Spinal cord (tissue), 9 donors: ENCODE measurements at regions not wholly inside any gene's neighbourhood (a gene's known extent, or its start where the extent isn't known, plus 50 kb on each side); places are given as distances from the start of the nearest gene placed in this dataset.

Source experiments
- DNase-seq, 6 donors: peaks; one replicate each; pipeline versions ENCODE4 v3.0.0 to v3.0.0-alpha.2; 2013 to 2015; ENCODE audit warnings: low spot score in 6 of 6, low read depth in 4 of 6
- H3K27ac ChIP-seq: one replicate; pipeline ENCODE4 v1.5.1; 2013; ENCODE audit warnings: low read depth, low read length, control low read depth
- H3K27me3 ChIP-seq: one replicate; pipeline ENCODE4 v1.6.1; 2013; ENCODE audit warnings: low read length; ENCODE audit not compliant: control insufficient read depth, insufficient read depth
- H3K36me3 ChIP-seq: one replicate; pipeline ENCODE4 v1.6.1; 2013; ENCODE audit warnings: low read length; ENCODE audit not compliant: control insufficient read depth, insufficient read depth
- H3K4me1 ChIP-seq: one replicate; pipeline ENCODE4 v1.6.1; 2013; ENCODE audit warnings: low read length; ENCODE audit not compliant: control insufficient read depth, insufficient read depth
- H3K4me3 ChIP-seq: one replicate; pipeline ENCODE4 v1.5.1; 2013; ENCODE audit warnings: low read depth, low read length, control low read depth
- H3K9me3 ChIP-seq: one replicate; pipeline ENCODE4 v1.6.1; 2013; ENCODE audit warnings: low read length; ENCODE audit not compliant: control insufficient read depth, insufficient read depth
- WGBS: methylation state at CpG from one replicate; pipeline ENCODE4 v1.1.5; 2013; ENCODE audit warnings: missing lambda C conversion rate; ENCODE audit not compliant: insufficient coverage; 5-methylcytosine and 5-hydroxymethylcytosine counted together
- donor health status: healthy.

DNA sequence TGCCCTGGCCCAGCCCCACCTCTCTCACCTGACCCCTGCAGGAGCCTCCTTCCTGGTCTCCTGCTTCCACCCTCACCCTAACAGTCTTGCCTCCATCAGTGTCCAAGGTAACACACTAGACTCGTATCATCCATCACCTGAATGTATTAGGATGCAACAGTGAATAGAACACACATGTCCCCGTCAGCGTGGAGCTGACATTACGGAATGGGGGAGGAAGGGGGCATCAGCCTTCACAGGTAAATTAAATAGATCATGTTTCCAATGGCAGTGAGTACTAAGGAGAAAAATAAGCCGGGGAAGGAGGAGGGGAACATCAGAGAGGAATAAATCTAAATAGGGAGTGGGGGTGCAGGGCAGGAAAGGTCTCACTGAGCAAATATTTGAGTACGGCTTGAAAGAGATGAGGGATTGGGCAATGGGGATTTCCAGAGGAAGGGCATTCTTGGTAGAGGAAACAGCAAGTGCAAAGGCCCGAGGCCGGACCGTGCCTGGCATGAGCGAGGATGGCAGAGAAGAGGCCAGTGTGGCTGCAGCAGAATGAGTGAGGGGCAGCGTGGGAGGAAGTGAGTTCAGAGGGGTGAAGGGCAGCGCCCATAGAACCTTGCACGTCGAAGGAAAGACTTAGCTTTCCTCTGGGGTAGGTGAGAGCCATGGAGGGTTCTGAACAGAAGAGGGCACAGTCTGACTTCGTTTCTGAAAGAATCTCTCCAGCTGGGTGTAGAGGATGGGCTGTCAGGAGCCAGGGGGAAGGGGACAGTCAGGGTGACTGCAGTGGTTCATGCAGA lies 110.1 kb upstream of the PTPN1 start:
- Histone ChIP-seq H3K36me3 (no peaks in the 10 kb centered on the region), H3K27me3 (no peaks in the 10 kb centered on the region), H3K4me3 (no peak overlapping the region), H3K27ac (no peak overlapping the region), H3K4me1 (peaks cover 13% of the 10 kb centered on the region), H3K9me3 (no peaks in the 10 kb centered on the region)
- DNase-seq = no peak
- WGBS = 83% methylated on average over 14 of the region's 15 CpGs

DNA sequence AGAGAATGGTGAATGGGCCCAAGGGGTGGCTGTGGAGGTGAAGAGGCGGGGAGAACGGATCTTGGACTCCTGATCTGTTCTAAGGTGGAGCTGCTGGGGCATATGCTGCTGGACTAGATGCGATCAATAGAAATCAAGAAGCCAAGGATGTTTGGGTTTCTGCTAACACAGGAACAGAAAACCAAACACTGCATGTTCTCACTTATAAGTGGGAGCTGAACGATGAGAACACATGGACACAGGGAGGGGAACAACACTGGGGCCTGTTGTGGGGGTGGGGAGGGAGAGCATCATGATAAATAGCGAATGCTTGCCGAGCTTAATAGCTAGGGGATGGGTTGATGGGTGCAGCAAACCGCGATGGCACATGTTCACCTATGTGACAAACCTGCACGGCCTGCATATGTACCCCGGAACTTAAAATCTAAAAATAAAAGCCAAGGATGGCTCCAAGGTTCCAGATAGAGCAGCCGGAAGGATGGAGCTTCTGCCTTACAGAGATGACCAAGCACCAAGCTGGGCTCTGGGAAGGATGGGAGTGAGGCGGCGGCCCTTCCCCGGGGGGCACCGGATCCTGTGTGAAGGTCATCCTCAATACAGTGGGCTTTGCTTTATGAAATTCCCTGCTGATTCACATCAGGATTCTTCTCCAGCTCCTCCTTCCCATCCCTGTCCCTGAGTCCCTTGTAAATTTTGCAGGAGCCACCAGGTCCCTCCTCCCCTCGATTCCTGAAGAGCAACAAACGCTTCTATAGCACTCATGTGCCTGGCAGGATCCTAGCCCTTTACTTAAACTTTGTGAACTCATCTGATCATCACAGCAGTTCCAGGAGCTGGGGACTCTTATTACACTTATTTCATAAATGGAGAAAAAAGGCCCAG lies 109.2 kb upstream of the PTPN1 start:
- no peak overlapping the region for H3K4me3 ChIP-seq
- 78% methylated on average over 12 of the region's 17 CpGs for WGBS
- DNase-seq = no peak
- H3K27ac ChIP-seq = no peak overlapping the region
- no peaks in the 10 kb centered on the region for H3K36me3 ChIP-seq
- H3K4me1 ChIP-seq = peaks cover 13% of the 10 kb centered on the region
- no peaks in the 10 kb centered on the region for H3K27me3 ChIP-seq
- H3K9me3 ChIP-seq = no peaks in the 10 kb centered on the region

DNA sequence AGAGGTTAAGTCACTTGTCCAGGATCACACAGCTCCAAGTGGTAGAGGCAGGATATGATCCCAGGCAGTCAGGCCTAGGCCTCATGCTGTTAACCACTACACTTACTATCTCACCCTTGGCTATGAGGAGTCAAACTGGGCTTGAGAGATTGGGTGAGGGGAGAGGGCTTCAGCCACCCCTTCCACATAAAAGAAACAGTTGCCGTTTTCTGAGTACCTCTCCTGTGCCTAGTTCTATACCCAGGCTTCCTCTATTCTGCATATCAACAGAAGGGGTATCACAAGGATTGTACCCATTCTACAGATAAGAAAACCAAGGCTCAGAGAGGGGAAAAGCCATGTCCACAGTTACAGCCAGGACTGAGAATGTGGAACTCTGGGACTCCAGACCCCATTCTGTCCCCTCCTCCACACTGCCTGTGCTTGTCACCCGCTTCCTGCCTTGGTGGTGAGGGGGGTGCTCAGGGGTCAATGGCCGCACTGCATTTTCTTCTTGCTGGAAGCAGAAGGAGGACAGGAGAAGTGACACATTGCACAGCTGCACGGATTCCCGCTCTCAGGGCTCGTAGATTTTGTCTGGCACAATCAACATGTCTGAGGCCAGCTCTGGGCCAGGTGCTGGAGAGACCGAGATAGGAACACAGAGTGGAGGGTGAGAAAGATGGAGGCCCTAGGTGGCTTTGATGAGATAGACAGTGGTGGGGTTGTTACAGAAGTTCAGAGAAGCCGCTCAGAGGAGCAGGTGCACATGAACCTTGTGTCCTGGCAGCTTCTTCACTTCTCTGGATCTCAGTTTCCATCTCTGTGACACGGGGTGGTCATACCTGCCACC lies 108.4 kb upstream of the PTPN1 start:
- Histone ChIP-seq H3K27me3 (no peaks in the 10 kb centered on the region), H3K36me3 (no peaks in the 10 kb centered on the region), H3K27ac (no peak overlapping the region), H3K4me3 (no peak overlapping the region), H3K4me1 (peaks cover 13% of the 10 kb centered on the region), H3K9me3 (no peaks in the 10 kb centered on the region)
- 87% methylated on average over 9 of the region's 9 CpGs for WGBS
- DNase-seq = no peak

DNA sequence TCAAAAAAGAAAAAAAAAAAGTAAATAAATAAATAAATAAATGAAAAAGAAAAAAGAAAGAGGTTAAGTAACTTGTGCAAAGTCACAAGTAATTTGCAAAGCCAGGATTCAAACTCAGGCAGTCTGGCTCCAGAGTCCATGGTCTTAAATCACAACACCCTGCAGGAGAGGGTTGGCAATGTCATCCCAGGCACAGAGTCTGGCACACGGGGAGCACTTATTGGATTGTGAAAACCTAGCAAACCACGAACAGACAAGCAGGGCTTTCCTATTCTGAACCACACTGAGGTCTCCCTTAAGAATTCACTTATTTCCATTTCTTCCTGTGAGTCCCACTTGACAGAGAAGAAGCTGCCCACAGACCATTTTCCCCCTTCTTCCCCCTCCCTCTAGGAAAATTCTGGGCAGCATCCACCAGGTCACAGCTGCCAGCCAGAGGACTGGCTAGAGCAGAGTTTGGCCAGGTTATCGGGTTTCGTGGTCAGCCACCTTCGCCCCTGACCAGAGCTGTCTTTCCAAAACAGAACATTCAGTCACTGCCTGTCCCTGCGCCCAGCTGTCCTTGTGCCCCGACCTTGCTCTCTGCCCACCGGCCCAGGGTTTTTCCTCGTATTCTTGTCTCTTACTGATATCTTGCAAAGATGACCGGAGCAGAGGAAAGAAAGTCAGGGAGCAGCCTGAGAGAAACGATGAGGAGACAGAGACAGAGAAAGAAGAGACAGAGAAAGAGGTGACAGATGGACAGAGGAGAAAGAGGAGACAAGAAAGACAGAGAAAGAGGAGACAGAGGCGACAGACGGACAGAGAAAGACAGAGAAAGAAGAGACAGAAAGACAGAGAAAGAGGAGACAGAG lies 106.4 kb upstream of the PTPN1 start:
- 63% methylated on average over 13 of the region's 13 CpGs for WGBS
- Histone ChIP-seq H3K9me3 (no peaks in the 10 kb centered on the region), H3K36me3 (no peaks in the 10 kb centered on the region), H3K27ac (no peak overlapping the region), H3K4me3 (no peak overlapping the region), H3K4me1 (peaks cover 10% of the 10 kb centered on the region), H3K27me3 (no peaks in the 10 kb centered on the region)
- DNase-seq = no peak

DNA sequence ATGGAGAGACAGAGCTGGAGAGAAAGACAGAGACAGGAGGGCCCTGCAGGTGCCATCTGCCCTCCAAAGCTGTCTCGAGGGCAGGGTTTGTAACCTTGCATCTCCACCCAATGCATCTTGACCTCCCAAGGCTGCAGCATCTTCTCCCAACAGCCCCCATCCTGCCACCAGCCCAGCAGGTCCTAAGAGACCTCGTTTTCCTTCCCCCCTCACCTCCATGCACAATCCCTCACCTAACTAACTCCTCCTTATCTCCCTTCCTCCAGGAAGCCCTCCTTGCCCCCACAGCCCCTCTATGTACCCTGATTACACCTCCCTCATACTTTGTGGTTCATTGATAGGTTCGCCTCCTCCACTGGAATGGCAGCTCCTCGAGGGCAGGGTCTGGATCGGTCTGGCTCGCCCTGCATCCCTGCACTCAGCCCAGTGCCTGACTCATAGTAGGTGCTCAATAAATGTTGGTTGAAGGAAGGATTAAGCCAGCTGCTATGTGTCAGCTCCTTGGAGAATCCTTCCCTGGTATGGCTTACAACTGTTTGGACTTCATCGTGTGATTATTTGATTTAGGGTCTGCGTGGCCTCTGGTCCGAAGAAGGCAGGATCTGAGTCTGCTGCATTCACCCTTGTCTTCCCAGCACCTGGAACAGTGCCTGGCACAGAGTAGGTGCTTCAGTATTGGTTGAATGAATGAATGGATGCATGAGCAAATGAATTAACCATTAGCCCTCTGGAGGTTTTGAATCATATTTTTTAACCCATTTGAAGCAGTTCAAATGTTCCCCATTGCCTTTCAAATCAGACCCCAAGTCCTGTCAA lies 105.6 kb upstream of the PTPN1 start:
- no peak for DNase-seq
- Histone ChIP-seq H3K4me1 (peaks cover 2% of the 10 kb centered on the region), H3K27ac (no peak overlapping the region), H3K27me3 (no peaks in the 10 kb centered on the region), H3K9me3 (no peaks in the 10 kb centered on the region), H3K4me3 (no peak overlapping the region), H3K36me3 (no peaks in the 10 kb centered on the region)
- 84% methylated on average over 9 of the region's 9 CpGs for WGBS

DNA sequence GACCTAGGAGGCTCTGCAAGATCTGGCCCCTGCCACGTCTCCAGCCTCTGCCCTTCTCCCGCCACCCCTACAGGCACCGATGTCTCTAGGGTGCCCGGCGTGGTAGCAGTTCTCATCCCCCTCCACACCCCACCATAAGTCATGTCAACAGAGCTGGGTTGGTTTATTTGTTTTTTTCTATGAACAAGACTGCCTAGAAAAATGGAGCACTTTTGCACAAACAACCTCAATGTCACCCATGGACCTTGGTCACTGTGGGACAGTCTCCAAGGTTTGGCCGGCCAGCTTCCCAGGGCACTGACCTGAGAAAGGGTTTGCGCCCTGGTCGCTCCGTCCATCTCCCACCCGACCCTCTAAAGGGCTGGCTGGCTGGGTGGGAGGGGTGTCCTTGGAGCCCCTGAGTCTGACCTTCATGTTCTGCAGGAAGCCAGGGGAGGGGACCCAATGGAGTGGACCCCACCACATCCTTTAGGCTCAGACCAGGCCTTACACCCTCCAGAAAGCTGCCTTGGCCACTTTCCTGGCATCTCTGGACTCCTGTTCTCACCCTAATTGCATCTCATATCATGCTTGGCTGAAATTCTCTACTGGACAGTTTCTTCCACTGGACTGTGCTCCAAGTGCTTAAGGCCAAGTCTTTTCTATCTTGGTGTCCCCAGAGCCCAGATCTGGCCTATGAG lies 104.8 kb upstream of the PTPN1 start:
- DNase-seq = no peak
- H3K27me3 ChIP-seq = no peaks in the 10 kb centered on the region
- no peak overlapping the region for H3K27ac ChIP-seq
- no peaks in the 10 kb centered on the region for H3K36me3 ChIP-seq
- no peaks in the 10 kb centered on the region for H3K9me3 ChIP-seq
- H3K4me1 ChIP-seq = no peaks in the 10 kb centered on the region
- 77% methylated on average over 6 of the region's 10 CpGs for WGBS
- H3K4me3 ChIP-seq = no peak overlapping the region

DNA sequence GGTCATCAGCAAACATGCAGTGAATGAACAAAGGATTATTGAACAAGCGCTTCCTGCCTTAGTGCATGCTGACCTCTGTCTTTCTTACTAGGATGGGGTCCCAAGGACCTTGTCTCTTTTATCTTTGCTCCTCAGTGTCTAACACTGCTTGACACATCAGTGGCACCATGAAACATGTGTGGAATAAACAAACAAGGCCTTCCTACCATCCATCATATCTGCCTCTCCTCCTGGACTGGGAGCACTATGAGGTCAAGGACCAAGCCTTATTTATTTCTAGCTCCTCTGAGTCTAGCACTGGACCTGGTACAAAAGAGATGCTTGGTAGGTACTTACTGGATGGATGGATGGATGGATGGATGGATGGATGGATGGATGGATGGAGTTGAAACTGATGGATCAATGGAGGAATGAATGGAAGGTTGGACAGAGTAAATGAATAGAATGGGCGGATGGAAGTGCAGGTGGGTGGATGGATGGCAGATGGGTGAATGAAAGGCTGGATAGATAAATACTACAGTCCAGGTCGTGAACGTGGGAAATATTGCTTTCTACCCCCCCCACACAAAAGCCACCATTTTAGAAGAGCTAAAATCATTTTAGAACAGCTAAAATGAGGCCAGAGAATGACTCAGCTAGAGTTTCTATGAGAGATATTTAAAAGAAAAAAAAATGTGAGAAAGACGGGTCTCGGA lies 104.1 kb upstream of the PTPN1 start:
- Histone ChIP-seq H3K27me3 (no peaks in the 10 kb centered on the region), H3K4me1 (no peaks in the 10 kb centered on the region)
- 96% methylated on average over 3 of the region's 6 CpGs for WGBS

More for the DNA sequence above, 104.1 kb upstream of the PTPN1 start:
- DNase-seq = no peak
- Histone ChIP-seq H3K9me3 (no peaks in the 10 kb centered on the region), H3K4me3 (no peak overlapping the region), H3K36me3 (no peaks in the 10 kb centered on the region), H3K27ac (no peak overlapping the region)
